ENCODE measurements at regions not wholly inside any gene's neighbourhood (a gene's known extent, or its start where the extent isn't known, plus 50 kb on each side); places are given as distances from the start of the nearest gene placed in this dataset.

DNA sequence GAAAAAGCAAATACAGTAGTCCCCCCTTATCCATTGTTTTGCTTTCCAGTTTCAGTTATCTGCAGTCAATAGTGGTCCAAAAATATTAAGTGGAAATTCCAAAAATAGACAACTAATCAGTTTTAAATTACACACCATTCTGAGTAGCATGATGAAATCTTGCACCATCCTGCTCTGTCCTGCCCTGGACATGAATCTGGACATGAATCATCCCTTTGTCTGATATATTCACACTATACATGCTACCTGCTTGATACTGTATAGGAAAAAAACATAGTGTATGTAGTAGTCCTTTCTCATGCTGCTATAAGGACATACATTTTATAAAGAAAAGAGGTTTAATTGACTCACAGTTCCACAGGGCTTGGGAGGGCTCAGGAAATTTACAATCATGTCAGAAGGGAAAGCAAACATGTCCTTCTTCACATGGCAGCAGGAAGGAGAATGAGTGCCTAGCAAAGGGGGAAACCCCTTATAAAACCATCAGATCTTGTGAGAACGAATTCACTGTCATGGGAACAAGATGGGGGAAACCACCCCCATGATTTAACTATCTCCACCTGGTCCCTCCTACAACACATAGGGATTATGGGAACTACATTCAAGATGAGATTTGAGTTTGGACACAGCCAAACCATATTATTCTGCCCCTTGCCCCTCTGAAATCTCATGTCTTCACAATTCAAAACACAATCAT lies 153.9 kb downstream of the ARRDC3 start:
- Histone ChIP-seq H3K79me2 (ENCODE audit: control insufficient read depth in 1 of 2, insufficient read depth in 2 of 2, low read length in 2 of 2) (no peaks in the 10 kb centered on the region), H3K79me1 (ENCODE audit: low read depth, low read length) (no peaks in the 10 kb centered on the region), H3K27me3 (replicated peaks in 1 of 4; ENCODE audit: control insufficient read depth in 3 of 4, extremely low read depth in 1 of 4, insufficient read depth in 3 of 4, low read length in 3 of 4) (no peaks in the 10 kb centered on the region), H3K4me3 (ENCODE audit: extremely low read depth in 1 of 4, insufficient read depth in 2 of 4, low read depth in 3 of 4, low read length in 4 of 4) (no peak overlapping the region), H3K9me3 (ENCODE audit: insufficient read depth in 2 of 2, low read depth in 1 of 2, low read length in 1 of 2) (0 out of 4 replicates have a peak, but pooled peaks cover 0 to 2% of the 10 kb centered on the region in 2 experiments), H3K36me3 (ENCODE audit: control insufficient read depth in 2 of 4, insufficient read depth in 4 of 4, low read length in 3 of 4) (no peaks in the 10 kb centered on the region), H4K5ac (ENCODE audit: insufficient read length, low read depth, low read length) (no peak overlapping the region), H3K4me1 (replicated peaks in 1 of 4; ENCODE audit: control insufficient read depth in 3 of 4, insufficient read depth in 4 of 4, low read length in 3 of 4) (no peaks in the 10 kb centered on the region; a peak in 2 of 7 replicates), H3K9ac (replicated peaks in 1 of 4; ENCODE audit: extremely low read depth in 1 of 4, low read depth in 3 of 4, low read length in 3 of 4) (no peak overlapping the region), H3K27ac (ENCODE audit: low read depth, low read length) (no peak overlapping the region), H3K56ac (replicated peaks; ENCODE audit: insufficient read length, low read depth, low read length) (no peak overlapping the region), H4K20me1 (replicated peaks in 1 of 2; ENCODE audit: control insufficient read depth in 1 of 2, insufficient read depth in 2 of 2, low read length in 2 of 2) (no peaks in the 10 kb centered on the region), H2BK5ac (ENCODE audit: low read depth, low read length) (no peak overlapping the region), H3K23ac (ENCODE audit: insufficient read length) (no peak overlapping the region), H2AK5ac (ENCODE audit: low read depth, low read length) (no peak overlapping the region), H2BK120ac (replicated peaks; ENCODE audit: low read depth, low read length) (no peak overlapping the region), H3K4ac (replicated peaks; ENCODE audit: insufficient read length, low read depth, low read length) (no peak overlapping the region), H3K14ac (ENCODE audit: insufficient read length) (no peak overlapping the region), H2BK15ac (ENCODE audit: low read length) (no peak overlapping the region), H2AFZ (ENCODE audit: low read length) (no peak overlapping the region), H2BK12ac (ENCODE audit: low read depth, low read length) (no peak overlapping the region), H3K18ac (ENCODE audit: extremely low read depth, low read length) (no peak overlapping the region), H4K8ac (ENCODE audit: extremely low read depth, insufficient read depth, low read length) (no peak overlapping the region), H3K4me2 (ENCODE audit: insufficient read depth in 1 of 2, low read depth in 2 of 2, low read length in 2 of 2) (no peak overlapping the region), H4K91ac (replicated peaks; ENCODE audit: insufficient read length, low read length) (no peak overlapping the region), H2BK20ac (ENCODE audit: low read length) (no peak overlapping the region), H3K23me2 (ENCODE audit: low read depth, low read length) (no peaks in the 10 kb centered on the region)
- ChIA-PET CTCF (ENCODE audit: partially characterized antibody) (interaction anchor here (0.7 to 4.8 kb wide), 8 partner anchors 9 to 156 kb away, joined by 3 to 92 read pairs (median 5); partner anchors contain the start of gene ARRDC3), POLR2A (ENCODE audit: partially characterized antibody) (interaction anchor here (1.3 to 2.3 kb wide), 3 partner anchors 151 to 154 kb away, joined by 3 to 12 read pairs (median 9); partner anchors contain the start of gene ARRDC3)
- TF ChIP-seq FOSL1 (IDR thresholded peaks at IDR 0.05; ENCODE audit: insufficient read depth, low read depth, low read length) = no peak
- DNase-seq (ENCODE audit: low read depth in 1 of 2, low spot score in 2 of 2) = no peak
- WGBS, 2 experiments (ENCODE audit: extremely low coverage in 1 of 2, insufficient coverage in 1 of 2, insufficient read length in 1 of 2, insufficient replicate concordance in 2 of 2, low coverage in 1 of 2, low lambda C conversion rate in 2 of 2, missing lambda C conversion rate in 1 of 2) = 82% methylated on average over 1 of the region's 1 CpG; no CpG with 5 or more reads in 1 of the 2 experiments
- FAIRE-seq = no peak

Data from H1 (cell line).